PC-9 (cell line): ENCODE measurements at regions not wholly inside any gene's neighbourhood (a gene's known extent, or its start where the extent isn't known, plus 50 kb on each side); places are given as distances from the start of the nearest gene placed in this dataset.

ENCODE experiments used
- BruUV-seq: library from RNA; stranded (reverse); fragments of 400-500 nt; replicated peaks from 2 replicates; lab custom pipeline; 2021; lab: Mats Ljungman, UMichigan
- CTCF ChIA-PET: fragments of 300-600 bp; sonication (Branson Sonifier 250); formaldehyde crosslinking; loops from one replicate; lab custom pipeline; 2022; ENCODE audit warnings: antibody characterized with exemption; lab: Charles Lee
- POLR2A ChIA-PET: fragments of 300-600 bp; sonication (Branson Sonifier 250); formaldehyde crosslinking; loops from one replicate; lab custom pipeline; 2022; ENCODE audit warnings: antibody characterized with exemption; ENCODE audit not compliant: unreplicated experiment; lab: Charles Lee
- DNase-seq, 2 experiments: peaks; one replicate each; pipeline versions ENCODE4 v3.0.0 to v3.0.0-alpha.2; 2015 to 2022; ENCODE audit warnings: mixed read lengths in 1 of 2
- H2AFZ ChIP-seq: fragments of 200-600 bp; sonication (generic); 2 replicates; pipeline ENCODE4 v1.8.1; 2017; ENCODE audit warnings: antibody characterized with exemption
- H3F3A ChIP-seq: fragments of 200-600 bp; sonication (generic); 2 replicates; pipeline ENCODE4 v1.8.1; 2017; ENCODE audit warnings: antibody characterized with exemption, mild to moderate bottlenecking, low read depth; ENCODE audit not compliant: insufficient read depth
- H3K27ac ChIP-seq: fragments of 200-600 bp; sonication (generic); 2 replicates; pipeline ENCODE4 v1.6.1; 2016; ENCODE audit warnings: mixed run types
- H3K27me3 ChIP-seq: fragments of 200-600 bp; sonication (generic); 2 replicates; pipeline ENCODE4 v1.6.1; 2016; ENCODE audit warnings: low read depth, mixed run types; ENCODE audit not compliant: insufficient read depth
- H3K36me3 ChIP-seq: fragments of 200-600 bp; sonication (generic); 2 replicates; pipeline ENCODE4 v1.6.1; 2016; ENCODE audit warnings: low read depth, mixed run types
- H3K4me1 ChIP-seq: fragments of 200-600 bp; sonication (generic); replicated peaks from 2 replicates; pipeline ENCODE4 v1.6.1; 2016; ENCODE audit warnings: mixed run types; ENCODE audit not compliant: insufficient read depth
- H3K4me2 ChIP-seq: fragments of 200-600 bp; sonication (generic); 2 replicates; pipeline ENCODE4 v1.6.1; 2017; ENCODE audit warnings: mixed run types
- H3K4me3 ChIP-seq: fragments of 200-600 bp; sonication (generic); 2 replicates; pipeline ENCODE4 v1.6.1; 2016; ENCODE audit warnings: mixed run types
- H3K79me2 ChIP-seq: fragments of 200-600 bp; sonication (generic); 2 replicates; pipeline ENCODE4 v1.6.1; 2017; ENCODE audit warnings: low read depth, mixed run types
- H3K9me2 ChIP-seq: fragments of 200-600 bp; sonication (generic); 2 replicates; pipeline ENCODE4 v1.8.1; 2017; ENCODE audit warnings: mild to moderate bottlenecking; ENCODE audit not compliant: insufficient read depth
- H3K9me3 ChIP-seq: fragments of 200-600 bp; sonication (generic); 2 replicates; pipeline ENCODE4 v1.8.1; 2016; ENCODE audit warnings: low read depth; ENCODE audit not compliant: insufficient read depth
- H4K20me1 ChIP-seq: fragments of 200-600 bp; sonication (generic); 2 replicates; pipeline ENCODE4 v1.8.1; 2017; ENCODE audit not compliant: insufficient read depth
- EZH2 ChIP-seq: fragments of 200-600 bp; sonication (generic); IDR thresholded peaks from 2 replicates; pipeline ENCODE4 v1.8.0; 2017; ENCODE audit warnings: antibody characterized with exemption, low read depth
- intact Hi-C: fragments of 100-400 bp; cut with micrococcal nuclease; formaldehyde crosslinking; loops from one replicate; pipeline ENCODE4 v1.10.0; 2022; ENCODE audit not compliant: unreplicated experiment
- TF ChIP-seq, protein P1 (sequence below): fragments of 200-600 bp; sonication (generic); conservative IDR thresholded peaks from 2 replicates; pipeline ENCODE4 v1.6.1; 2017; ENCODE audit warnings: mixed run types, antibody characterized with exemption, mild to moderate bottlenecking, moderate library complexity

DNA sequence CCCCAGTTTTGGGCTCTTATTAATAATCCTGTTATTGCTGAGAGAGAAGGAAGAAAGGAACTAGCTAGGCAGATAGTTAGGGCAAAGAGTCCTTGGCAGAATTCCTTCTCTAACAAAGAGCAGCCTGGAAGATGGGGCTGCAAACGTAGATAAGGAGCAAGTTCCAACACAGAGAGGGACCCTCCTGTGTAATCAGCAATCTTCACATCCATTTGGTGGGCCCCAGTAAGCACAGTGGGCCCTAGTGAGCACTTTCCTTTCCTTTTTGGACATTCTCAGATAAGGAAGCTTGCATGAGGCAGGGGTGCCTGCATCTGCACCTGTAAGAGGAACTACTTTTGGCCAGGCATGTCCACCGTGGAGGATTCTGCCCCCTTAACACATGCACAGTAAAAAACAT is 119.6 kb upstream of the SGO1 start:
- Histone ChIP-seq H3F3A (no peaks in the 10 kb centered on the region), H3K4me3 (no peak overlapping the region), H2AFZ (no peak overlapping the region), H4K20me1 (no peaks in the 10 kb centered on the region), H3K79me2 (no peaks in the 10 kb centered on the region), H3K9me2 (no peaks in the 10 kb centered on the region), H3K4me1 (no peaks in the 10 kb centered on the region), H3K36me3 (no peaks in the 10 kb centered on the region), H3K27me3 (no peaks in the 10 kb centered on the region), H3K9me3 (no peaks in the 10 kb centered on the region), H3K4me2 (no peak overlapping the region), H3K27ac (no peak overlapping the region)
- CTCF ChIA-PET, result no interaction called here
- no TSS peak for BruUV-seq
- POLR2A ChIA-PET, result no interaction called here
- intact Hi-C loops, result no loop called here
- DNase-seq, result no peak
- TF ChIP-seq EZH2, result no peak
- TF ChIP-seq, protein P1, sequence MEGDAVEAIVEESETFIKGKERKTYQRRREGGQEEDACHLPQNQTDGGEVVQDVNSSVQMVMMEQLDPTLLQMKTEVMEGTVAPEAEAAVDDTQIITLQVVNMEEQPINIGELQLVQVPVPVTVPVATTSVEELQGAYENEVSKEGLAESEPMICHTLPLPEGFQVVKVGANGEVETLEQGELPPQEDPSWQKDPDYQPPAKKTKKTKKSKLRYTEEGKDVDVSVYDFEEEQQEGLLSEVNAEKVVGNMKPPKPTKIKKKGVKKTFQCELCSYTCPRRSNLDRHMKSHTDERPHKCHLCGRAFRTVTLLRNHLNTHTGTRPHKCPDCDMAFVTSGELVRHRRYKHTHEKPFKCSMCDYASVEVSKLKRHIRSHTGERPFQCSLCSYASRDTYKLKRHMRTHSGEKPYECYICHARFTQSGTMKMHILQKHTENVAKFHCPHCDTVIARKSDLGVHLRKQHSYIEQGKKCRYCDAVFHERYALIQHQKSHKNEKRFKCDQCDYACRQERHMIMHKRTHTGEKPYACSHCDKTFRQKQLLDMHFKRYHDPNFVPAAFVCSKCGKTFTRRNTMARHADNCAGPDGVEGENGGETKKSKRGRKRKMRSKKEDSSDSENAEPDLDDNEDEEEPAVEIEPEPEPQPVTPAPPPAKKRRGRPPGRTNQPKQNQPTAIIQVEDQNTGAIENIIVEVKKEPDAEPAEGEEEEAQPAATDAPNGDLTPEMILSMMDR, result no peak

DNA sequence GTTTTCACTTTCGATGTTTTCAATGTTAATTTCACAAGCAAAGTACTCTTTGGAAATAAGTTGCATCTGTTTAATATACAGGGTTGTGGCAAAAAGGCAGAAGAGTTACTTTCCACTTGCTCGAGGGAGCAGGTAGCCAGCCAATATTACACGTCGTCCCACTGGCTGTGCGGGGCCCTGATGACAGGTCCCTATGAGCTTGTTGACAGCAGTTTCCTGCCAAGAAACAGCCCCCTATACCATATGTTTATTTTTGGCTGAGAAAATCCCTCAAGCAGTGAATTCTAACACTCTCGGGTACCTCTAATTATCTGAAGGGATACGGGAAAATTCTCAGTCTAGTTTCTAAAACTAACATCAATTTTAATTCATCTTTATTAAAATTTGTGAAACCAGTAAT is 116.8 kb upstream of the SGO1 start:
- ChIA-PET CTCF (no interaction called here), POLR2A (no interaction called here)
- Histone ChIP-seq H3K36me3 (no peaks in the 10 kb centered on the region), H3K4me1 (no peaks in the 10 kb centered on the region), H3K27me3 (no peaks in the 10 kb centered on the region), H3K4me3 (no peak overlapping the region), H3K4me2 (no peak overlapping the region), H3K9me2 (peaks cover 3% of the 10 kb centered on the region; the same call in 1 of the 2 replicates), H3F3A (no peaks in the 10 kb centered on the region), H3K27ac (no peak overlapping the region), H3K9me3 (no peaks in the 10 kb centered on the region), H4K20me1 (no peaks in the 10 kb centered on the region), H2AFZ (no peak overlapping the region), H3K79me2 (no peaks in the 10 kb centered on the region)
- no TSS peak for BruUV-seq
- intact Hi-C loops, result no loop called here
- TF ChIP-seq, protein P1, result no peak
- TF ChIP-seq EZH2, result no peak
- DNase-seq, result no peak

DNA sequence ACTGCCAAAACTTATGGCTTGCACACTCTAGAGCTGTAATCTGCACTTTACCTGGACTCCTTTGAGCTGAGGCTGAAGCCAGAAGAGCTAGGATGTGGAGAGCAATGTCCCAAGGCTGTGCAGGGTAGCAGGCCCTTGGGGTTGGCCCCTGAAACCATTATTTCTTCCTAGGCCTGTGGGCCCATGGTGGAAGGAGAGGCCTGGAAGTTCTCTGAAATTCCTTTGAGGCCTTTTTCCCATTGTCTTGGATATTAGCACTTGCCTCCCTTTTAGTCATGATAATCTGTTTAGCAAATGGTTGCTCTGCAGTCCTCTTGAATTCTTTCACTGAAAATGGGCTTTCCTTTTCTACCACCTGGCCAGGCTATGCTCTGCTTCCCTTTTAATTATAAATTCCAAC is 102.0 kb upstream of the SGO1 start:
- H3K36me3 ChIP-seq, result no peaks in the 10 kb centered on the region
- H3K27me3 ChIP-seq, result no peaks in the 10 kb centered on the region
- no peaks in the 10 kb centered on the region for H3K79me2 ChIP-seq
- H3F3A ChIP-seq, result no peaks in the 10 kb centered on the region
- H3K4me3 ChIP-seq, result no peak overlapping the region
- no peak overlapping the region for H2AFZ ChIP-seq
- H3K27ac ChIP-seq, result no peak overlapping the region
- 0 out of 2 replicates have a peak, but pooled peaks cover under 1% of the 10 kb centered on the region for H3K9me3 ChIP-seq
- H3K9me2 ChIP-seq, result no peaks in the 10 kb centered on the region
- H4K20me1 ChIP-seq, result no peaks in the 10 kb centered on the region
- H3K4me2 ChIP-seq, result no peak overlapping the region
- H3K4me1 ChIP-seq, result no peaks in the 10 kb centered on the region
- DNase-seq, result no peak
- BruUV-seq, result no TSS peak
- ChIA-PET CTCF (no interaction called here), POLR2A (no interaction called here)
- intact Hi-C loops, result no loop called here
- TF ChIP-seq EZH2, result no peak
- TF ChIP-seq, protein P1, result no peak
